ENCODE measurements at regions not wholly inside any gene's neighbourhood (a gene's known extent, or its start where the extent isn't known, plus 50 kb on each side); places are given as distances from the start of the nearest gene placed in this dataset.
A peak's percentile ranks its signal among the peaks of the same experiment; 100 is the strongest.

DNA sequence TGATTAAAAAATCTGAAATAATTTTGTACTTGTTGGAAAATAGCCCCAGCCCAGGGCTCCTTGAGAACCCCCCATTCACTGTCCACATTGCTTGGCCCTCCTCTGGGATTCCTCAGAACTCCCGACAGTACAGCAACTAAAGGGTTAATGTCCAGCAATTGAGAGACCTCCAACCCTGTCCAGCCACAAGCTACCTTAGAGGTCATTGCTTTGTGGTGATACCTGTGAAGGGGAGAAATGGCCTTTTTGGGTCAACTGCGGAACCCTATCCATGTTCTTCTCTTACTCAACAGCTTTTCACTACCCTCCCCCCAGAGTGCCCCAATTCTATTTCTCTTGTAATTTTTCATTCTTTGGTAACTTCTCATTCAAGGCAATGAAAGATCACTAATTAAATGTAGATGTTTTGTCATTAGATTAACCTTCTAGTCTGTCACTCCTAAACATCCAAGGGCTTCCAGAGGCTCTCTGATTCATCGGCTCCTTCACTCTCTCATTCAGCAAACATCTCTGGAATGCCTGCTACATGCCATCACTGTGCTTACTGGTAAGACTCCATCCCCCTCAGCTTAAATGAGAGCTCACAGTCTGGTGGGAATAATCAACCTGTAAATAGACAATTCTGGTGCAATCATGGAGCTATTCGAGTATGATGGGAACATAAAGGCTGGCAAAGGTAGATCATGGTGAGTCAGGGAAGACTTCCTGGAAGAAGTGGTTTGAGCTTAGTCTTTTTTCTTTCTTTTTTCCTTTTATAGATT lies 241.4 kb upstream of the PGRMC2 start:
- DNase-seq (ENCODE audit: low spot score): peak; percentile 34

DNA sequence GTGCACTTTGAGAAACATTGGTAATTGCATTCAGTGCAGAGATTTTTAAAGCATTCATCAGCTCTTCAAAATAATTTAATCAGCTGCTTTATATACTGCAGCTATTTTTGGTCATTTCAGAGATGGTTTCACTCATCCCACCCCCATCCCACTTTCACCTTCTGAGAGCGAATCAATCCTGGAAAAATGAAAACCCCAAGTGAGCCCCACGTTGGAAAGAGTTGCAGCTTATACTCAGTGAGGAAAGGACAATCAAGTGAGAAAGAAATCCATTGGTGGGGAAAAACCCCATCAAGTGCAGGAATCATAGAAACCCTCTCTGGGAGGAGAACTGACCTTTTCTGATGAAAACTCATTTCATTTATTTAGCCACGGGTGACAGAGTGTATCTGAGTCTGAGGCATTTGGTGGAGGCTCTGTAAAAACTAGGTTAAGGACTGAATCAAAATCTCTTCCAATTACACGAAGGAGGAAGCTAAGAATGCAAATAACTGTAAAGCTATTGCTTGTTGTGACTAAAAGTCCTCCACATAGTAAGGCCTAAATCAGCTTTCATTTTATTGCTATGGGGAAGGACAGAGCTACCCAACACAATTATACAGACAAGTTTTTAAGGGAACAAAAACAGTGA lies 240.4 kb upstream of the PGRMC2 start:
- DNase-seq (ENCODE audit: low spot score): no peak

DNA sequence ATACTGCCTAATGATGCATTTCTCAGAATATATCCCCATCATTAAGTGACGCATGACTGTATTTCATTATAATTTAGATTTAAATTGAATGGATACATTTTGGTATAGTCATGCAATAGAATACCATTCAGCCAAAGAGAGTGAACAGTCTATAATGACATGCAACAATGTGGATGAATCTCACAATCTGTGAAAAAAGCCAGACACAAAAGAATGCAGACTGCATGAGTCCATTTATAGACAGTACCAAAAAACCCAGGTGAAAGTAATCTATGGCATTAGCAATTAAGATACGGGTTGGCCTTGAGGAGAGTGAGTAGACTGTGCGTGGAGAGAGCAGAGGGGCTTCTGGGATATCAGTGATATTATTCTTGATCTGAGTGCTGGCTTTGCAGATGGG lies 239.7 kb upstream of the PGRMC2 start:
- no peak for DNase-seq (ENCODE audit: low spot score)

DNA sequence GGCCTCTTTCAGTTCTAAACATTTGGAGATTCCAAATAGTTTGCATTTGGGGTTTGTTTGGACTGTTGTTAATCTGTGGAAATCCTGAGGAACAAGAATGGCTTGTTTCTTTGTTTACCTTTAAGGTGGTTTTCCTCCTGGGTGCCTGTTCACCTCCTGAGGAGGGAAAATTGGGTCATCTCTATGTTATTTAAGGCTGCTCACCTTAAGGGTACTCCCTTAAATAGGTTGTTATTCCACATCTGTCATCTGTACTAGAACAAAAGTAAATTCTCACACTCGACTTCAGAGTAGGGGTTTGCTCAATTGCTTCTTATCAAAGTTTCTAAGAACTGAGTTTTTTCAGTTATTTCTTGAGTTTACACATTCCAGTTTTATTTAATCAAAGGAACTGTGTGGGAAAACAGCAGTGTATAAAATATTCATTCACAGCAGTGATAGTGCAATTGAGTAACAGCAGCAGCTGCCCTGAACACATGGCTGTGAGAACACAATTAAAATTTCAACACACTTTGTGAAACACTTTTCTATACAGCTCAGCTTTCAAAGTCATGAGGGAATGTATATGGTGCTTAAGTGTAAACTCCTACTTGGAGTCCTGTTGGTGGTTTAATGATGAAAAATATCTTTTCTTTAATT lies 238.5 kb upstream of the PGRMC2 start:
- no peak for DNase-seq (ENCODE audit: low spot score)

DNA sequence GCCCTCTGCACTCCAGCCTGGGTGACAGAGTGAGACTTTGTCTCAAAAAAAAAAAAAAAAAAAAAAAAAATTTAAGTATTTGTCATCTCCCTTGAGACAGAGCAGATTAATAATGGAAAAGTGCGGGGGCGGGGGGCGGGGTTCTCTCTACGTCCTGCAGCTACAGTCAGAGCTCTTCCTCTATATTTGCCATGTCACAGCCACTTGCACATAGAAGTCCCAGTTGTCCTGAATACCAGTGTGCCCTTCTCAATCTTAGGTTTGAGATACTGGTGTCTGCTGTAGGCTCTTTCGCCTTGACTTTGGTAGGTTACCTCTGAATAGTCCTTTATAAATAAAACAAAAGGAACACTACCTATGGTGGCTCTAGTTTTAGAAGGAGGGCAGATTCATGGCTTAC lies 237.8 kb upstream of the PGRMC2 start:
- DNase-seq (ENCODE audit: low spot score): no peak

DNA sequence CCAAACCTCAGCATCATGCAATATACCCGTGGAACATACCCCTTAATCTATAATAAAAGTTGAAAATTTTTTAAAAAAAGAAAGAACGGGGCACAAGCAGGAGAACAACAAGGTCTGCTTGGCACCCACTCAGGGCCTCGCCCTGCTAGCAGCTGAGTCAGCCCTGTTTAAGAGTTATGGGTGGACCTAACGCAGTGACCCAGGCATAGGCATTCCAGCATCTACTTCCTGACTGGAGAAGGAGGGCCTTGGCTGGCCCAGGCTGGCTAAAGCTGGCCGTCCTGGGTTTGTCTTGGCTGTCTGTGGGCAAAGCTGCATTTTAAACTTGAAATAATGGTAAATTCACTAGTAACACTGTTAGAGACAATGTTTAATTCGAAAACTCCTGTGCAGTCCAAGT lies 236.7 kb upstream of the PGRMC2 start:
- peak; percentile 66 for DNase-seq (ENCODE audit: low spot score)

DNA sequence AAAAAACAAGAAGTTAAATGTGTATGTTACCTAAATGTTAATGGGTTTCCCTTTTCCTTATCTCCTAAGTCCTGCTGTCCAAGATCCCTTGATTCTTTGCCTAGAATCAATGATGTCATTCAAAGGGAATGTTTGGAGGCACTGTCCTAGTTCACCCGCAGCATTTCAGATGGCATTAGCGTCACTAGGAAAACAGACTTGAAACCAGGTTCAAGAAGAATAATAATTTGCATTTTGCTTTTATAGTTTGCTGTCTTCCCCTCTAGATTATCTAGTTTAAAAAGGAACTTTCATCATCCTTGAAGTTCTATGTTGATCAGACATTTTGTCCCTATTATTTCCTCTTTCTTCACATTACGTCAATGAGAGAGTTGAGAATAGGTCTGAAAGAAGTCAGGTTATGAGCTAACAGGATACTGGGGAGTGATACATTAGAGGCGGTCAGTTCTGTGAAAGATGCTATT lies 234.1 kb upstream of the PGRMC2 start:
- DNase-seq (ENCODE audit: low spot score): peak; percentile 26

DNA sequence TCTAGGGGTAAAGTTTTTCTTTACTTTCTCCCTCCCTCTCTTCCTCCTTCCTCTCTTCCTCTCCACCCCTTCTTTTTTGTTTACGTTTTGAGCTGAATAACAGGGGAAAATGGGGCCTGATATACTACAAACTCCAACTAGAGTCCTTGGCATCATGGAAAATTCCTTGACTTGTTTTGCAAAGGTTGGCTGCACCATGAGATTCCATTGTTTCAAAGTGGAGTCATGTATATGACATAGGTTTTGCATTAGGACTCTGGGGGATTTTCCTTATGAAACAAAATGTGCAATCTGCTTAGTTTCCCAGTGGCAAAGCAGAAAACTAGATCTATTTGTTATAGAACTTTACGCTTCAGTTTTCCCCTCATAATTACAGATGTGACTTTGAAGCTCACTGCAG lies 233.5 kb upstream of the PGRMC2 start:
- no peak for DNase-seq (ENCODE audit: low spot score)

DNA sequence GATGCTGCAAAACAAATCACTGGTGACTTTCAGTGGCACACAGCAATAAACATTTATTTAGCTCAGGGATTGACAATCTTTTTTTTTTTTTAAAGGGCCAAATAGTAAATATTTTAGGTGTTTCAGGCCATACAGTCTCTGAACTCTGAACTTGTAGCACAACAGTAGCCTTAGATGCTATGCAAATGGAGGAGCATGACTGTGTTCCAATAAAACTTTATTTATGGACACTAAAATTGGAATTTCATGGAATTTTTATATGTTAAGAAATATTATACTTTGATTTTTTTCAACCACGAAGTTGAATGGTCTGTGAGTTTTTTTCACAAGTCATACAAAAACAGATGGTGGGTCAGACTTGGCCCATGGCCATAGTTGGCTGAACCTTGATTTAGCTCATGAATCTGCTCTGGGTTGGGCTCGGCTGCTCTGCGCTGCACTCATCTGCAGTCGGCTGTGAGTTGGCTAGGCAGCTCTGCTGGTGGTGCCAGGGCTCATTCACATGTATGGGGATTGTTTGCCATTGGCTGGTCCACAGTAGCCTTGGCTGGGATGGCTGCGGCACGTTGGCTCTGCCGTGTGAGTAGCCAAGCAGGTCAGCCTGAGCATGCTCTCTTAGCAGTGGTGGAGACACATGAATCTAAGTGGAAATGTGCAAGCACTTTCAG lies 231.7 kb upstream of the PGRMC2 start:
- DNase-seq (ENCODE audit: low spot score): no peak

DNA sequence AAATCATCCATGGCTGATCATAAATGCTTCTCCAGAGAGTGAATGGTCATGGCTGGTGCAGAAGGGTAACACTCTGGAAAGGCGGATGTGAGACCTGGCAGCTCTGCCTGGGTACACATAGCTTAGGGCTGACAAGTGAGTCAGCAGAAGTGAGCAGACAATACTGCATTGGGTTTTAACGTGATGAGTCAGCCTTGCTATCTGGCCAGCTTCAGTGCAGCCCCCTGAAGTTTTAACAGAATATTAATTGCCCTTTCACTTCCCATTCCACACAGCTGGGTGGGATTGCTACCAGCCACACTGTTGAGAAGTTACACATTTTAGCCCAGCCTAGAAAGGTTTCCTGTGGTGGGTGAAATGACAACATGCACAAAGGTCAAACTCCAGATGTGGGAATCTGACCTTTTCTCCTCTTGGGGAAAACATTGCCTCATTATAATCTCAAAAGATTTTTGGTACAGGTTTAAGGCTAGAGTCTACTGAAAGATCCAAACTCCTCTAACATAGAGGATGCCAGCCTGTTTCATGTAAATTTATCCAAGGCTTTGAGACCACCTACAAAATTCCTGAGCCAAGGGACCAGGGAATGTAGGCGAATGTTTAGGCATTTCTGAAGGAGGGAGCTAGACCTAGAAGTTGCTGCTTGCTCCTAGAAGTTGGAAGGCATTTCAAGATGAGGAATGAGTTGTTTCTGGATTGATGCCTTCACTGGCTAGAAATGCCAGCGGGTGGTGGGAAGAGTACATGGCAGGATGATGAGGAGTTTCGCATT lies 230.3 kb upstream of the PGRMC2 start:
- DNase-seq (ENCODE audit: low spot score): peak; percentile 59

DNA sequence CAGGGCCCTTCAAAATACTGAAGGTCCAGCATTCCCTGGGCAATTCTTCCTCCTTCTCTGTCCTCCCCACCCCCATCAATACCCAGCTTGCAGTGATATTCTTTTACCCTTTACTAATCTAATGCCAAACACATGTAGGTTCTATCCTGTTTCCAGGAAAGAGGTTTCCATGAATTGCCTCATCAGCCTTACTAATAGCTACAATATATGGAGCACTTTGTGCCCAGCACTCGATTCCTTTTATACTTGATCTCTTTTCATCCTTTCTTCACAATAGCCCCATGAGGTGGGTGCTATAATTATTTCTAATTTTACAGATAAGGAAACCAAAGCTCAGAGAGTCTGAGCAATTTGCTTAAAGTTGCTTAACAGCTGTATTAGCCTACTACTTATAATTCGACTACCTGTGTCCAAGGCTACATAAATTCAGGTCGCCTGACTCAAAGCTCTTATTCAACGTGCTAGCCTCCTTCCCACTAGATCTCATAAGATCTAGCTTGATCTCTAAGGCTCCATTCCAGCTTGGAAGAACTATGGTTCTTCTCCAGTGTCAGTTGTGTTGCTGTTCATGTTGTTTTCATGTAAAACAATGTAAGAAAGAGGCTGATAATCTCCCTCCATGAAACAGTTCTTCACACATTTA lies 229.6 kb upstream of the PGRMC2 start:
- no peak for DNase-seq (ENCODE audit: low spot score)

DNA sequence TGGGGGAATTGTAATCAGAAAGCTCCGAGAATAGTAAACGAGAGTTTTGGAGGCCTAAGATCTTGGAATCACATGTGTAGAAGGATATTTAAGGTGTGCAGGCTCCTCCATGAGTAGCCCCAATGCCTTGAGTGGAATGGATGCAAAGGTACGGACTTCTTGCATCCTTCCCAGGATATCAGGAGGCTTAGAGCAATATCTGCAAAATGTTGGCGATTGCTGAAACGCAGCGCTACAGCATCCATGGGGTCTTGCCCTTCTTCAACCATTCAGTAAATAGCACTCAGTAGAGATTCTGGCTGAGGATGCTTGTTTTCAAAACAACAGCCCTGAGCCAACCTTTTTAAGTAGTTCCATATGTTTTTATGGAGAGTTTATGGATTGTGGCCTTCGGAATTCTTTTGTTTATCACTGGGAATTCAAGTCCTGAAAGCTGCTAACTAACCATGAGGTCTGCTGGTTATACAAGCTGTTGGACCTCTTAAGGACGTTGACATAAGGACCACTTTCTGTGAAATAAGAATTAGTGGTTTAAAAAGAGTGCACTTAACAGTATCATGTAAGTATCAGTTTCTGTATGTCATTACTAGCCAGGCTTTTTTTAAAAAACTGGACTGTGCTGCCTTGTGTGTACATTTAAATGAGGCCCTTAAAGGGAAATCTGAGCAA lies 228.8 kb upstream of the PGRMC2 start:
- no peak for DNase-seq (ENCODE audit: low spot score)

DNA sequence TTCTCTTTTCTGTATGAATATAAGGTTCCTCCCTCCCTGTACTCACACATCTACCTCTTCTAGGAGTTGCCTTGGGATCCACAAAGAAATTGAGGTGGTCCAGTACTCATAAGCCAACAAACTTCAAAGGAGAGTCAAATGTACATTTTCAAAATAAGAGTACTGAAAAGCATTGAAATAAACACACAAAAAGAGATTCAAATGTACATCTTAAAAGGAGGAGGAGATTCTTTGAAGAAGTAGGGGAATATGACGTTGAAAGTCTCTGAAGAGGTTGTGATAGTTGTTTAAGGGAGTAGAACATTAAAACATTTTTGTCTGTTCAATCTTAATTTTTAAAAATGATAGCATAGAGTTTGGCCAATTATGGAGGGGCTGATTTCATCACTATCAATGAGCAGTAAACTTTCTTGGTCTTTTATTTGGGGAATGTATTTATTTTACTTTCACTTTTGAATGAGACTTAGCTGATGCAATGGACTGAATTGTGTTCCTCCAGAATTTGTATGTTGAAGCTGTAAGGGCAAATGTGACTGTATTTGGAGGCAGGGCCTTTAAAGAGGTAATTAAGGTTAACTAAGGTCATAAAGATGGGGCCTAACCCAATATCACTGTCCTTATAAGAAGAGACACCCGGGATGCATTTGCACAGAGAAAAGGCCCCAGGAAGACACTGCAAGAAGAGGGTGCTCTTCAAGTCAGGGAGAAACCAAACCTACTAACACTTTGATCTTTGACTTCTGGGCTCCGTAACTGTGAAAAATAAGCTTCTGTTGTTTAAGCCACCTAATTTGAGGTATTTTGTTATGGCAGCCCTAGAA lies 226.3 kb upstream of the PGRMC2 start:
- no peak for DNase-seq (ENCODE audit: low spot score)

DNA sequence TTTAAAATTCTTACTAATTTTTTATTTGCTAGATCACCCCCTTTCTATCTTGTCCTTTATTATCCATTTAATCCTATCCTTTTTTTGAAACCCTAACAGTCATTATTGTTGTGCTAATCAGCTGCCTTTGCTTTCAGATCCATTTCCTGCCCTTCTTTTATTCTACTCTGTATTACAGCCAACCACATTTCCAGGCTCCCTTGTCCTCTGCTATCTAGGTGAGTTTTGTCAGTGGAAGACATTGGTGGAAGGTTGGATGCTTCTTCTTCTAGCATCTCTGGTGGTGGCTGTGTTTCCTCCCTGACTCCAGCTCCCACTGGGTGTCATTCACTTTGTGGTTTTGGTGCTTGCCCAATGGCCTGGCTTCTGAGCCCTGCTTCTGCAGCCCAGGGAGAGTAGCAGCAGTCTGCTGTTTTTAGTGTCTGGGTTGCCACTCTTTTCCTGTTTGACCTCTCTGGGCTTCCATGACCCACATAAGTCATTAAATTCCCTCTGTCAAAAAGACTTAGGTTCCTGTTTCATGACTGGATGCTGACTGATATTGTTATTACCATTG lies 225.2 kb upstream of the PGRMC2 start:
- DNase-seq (ENCODE audit: low spot score): no peak

DNA sequence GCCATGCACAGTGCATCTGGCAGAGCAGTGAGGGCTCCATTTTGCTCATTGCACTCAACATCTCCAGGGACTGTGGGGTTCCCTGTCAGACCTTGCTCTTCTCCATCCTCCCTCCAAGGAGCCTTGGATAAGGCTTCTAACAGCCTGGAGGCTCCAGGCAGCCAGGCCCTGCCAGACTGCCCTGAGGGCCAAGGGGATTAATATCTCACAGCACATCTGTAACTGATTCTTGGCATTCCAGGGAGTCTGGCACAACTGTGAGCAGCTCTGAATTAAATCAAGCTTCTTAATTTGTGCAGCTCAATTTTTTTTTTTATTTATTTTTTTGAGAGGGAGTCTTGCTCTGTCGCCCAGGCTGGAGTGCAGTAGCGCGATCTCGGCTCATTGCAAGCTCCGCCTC lies 224.5 kb upstream of the PGRMC2 start:
- DNase-seq (ENCODE audit: low spot score): no peak

DNA sequence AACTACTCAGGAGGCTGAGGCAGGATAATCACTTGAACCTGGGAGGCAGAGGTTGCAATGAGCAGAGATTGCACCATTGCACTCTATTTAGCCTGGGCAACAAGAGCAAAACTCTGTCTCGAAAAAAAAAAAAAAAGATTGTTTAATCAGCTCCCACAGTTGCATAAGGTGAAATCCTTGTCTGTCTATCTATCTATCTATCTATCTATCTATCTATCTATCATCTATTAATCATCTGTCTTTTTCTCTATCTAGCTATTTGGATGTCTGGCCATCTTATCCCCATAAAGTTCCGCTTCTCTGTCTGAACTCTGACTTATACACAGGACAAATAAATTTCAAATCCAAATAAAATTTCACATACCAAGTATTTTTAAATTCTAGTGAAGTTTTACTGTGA lies 223.2 kb upstream of the PGRMC2 start:
- no peak for DNase-seq (ENCODE audit: low spot score)

DNA sequence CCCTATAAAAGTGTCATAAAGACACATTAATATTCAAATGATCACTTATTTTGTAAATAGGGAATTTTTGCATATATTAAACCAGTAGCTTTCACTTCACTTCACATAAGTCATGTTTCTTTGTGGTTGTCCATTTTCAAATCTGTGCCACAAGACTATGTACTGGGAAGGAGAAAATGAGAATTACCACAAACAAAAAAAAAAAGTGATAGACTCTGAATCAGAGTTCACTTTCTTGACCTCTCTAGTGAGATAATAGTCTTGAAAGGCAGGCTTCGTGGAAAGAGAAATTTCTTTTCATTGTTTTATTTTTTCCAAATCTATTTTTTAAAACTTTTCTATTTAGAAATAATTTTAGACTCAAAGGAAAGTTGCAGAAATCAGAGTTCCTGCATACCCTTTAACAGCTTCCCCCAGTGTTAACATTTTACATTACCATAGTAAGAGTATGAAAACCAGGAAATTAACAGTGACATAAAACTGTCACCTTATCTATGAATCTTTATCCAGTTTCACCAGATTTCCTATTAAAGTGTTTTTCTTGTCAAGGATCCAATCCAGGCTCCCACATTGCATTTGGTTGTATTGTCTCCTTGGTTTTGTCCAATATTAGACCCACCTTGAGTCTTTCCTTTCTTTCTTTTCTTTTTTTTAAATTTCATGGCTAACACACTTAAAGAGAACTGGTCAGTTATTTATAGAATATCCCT lies 215.4 kb upstream of the PGRMC2 start:
- no peak for DNase-seq (ENCODE audit: low spot score)

DNA sequence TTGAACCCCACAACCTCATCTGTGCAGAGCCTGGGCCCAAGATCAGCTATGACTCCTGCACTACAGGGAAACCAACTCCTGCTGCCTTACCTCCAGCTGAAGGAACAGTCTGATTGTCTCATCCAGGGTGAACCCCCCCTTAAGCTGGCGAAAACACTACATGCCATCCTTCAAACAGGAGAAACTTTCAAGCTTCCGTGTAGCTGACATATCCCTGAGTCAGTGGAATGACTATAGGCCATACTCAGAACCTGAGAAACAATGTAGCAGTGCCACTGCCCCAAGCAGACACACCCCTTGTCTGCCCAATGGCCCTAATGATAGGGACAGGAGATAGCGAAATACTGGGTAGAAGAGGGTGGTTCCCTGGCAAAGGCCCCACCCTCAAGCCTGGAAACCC lies 213.6 kb upstream of the PGRMC2 start:
- no peak for DNase-seq (ENCODE audit: low spot score)
